Mesodermal cell (in vitro differentiated cells): ENCODE measurements at regions not wholly inside any gene's neighbourhood (a gene's known extent, or its start where the extent isn't known, plus 50 kb on each side); places are given as distances from the start of the nearest gene placed in this dataset.
A peak's percentile ranks its signal among the peaks of the same experiment; 100 is the strongest.

Experiments used
- H3K27ac ChIP-seq: 2 replicates; pipeline ENCODE4 v1.7.0; 2013; ENCODE audit warnings: mild to moderate bottlenecking, low read depth, low read length, moderate library complexity; ENCODE audit not compliant: severe bottlenecking
- H3K36me3 ChIP-seq: 2 replicates; pipeline ENCODE4 v1.7.1; 2013; ENCODE audit warnings: mild to moderate bottlenecking, low read length, moderate library complexity; ENCODE audit not compliant: control insufficient read depth, insufficient read depth
- H3K4me1 ChIP-seq: one replicate; pipeline ENCODE4 v1.7.1; 2013; ENCODE audit warnings: mild to moderate bottlenecking, low read length; ENCODE audit not compliant: insufficient read depth, control insufficient read depth, poor library complexity, severe bottlenecking
- H3K4me3 ChIP-seq: 2 replicates; pipeline ENCODE4 v1.7.0; 2013; ENCODE audit warnings: low read length, control low read depth, mild to moderate bottlenecking; ENCODE audit not compliant: insufficient read depth, poor library complexity, severe bottlenecking; ENCODE audit errors: extremely low read depth
- H3K9me3 ChIP-seq: 2 replicates; pipeline ENCODE4 v1.7.1; 2013; ENCODE audit warnings: mild to moderate bottlenecking, low read length, moderate library complexity; ENCODE audit not compliant: control insufficient read depth
- WGBS, 2 experiments: methylation state at CpG; one replicate each; pipeline ENCODE4 v1.1.5; 2013; ENCODE audit warnings: missing lambda C conversion rate in 2 of 2; ENCODE audit not compliant: insufficient coverage in 2 of 2; 5-methylcytosine and 5-hydroxymethylcytosine counted together

DNA sequence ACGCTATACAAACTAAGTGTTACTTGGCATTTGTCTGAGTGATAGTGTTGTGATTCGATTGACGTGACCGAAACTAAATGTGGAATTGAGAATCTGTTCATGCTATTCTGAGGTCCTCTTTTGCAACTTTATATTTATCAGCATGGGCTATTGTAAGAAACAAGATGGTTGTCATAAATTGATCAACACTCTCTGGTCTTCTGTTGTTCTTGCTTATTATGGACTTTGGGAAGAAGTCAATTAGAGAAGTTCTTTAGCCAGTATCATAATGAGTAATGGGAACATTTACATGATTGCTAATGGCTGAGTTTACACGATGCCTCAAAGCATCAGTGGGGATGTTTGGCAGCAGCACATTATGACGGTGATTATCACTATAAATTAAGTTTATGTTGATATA, 195.0 kb downstream of the CD83 start:
- H3K9me3 ChIP-seq, result no peaks in the 10 kb centered on the region
- H3K36me3 ChIP-seq, result no peaks in the 10 kb centered on the region
- 92 to 100% methylated on average over 1 to 4 of the region's 6 CpGs for WGBS, 2 experiments
- peaks cover 8% of the 10 kb centered on the region for H3K4me1 ChIP-seq
- no peak overlapping the region for H3K4me3 ChIP-seq
- no peak overlapping the region for H3K27ac ChIP-seq

DNA sequence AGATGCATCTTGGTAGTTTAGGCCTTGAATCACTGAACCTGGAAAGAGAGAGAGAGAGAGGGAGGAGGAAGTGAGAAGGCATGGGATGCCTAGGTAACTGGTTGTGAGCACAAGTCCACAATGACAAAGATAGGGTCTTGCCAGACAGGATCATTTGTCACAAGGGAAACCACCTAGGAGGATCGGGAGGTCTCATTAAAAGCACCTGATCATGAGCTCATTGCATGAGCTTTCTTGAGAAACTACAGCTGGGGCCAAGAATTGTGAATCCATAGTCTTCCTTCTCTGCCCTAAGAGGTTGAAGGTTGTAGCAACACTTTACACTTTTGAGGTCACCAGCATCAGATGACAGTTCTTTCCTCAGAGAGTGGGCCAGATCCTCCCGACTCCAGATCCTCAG, 195.7 kb downstream of the CD83 start:
- Histone ChIP-seq H3K4me3 (no peak overlapping the region), H3K9me3 (no peaks in the 10 kb centered on the region), H3K4me1 (peaks cover 8% of the 10 kb centered on the region), H3K36me3 (no peaks in the 10 kb centered on the region), H3K27ac (no peak overlapping the region)
- WGBS, 2 experiments, result 95 to 100% methylated on average over 1 to 2 of the region's 2 CpGs

DNA sequence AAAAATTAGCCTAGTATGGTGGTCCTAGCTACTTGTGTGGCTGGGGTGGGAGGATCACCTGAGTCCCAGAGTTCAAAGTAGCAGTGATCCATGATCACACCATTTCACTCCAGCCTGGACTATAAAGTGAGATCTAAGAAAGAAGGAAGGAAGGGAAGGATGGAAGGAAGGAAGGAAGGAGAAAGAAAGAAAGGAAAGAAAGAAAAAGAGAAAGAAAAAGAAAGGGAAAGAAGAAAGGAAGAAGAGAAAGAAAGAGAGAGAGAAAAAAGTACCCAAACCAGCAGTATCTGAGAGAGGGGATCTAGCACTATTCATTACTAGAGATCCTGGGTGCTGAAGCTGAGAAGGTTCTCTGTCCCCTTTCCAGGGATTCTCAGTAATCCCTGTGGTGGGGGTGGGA, 197.8 kb downstream of the CD83 start:
- no peak overlapping the region for H3K27ac ChIP-seq
- H3K9me3 ChIP-seq, result no peaks in the 10 kb centered on the region
- H3K36me3 ChIP-seq, result no peaks in the 10 kb centered on the region
- H3K4me1 ChIP-seq, result peaks cover 8% of the 10 kb centered on the region
- H3K4me3 ChIP-seq, result no peak overlapping the region

DNA sequence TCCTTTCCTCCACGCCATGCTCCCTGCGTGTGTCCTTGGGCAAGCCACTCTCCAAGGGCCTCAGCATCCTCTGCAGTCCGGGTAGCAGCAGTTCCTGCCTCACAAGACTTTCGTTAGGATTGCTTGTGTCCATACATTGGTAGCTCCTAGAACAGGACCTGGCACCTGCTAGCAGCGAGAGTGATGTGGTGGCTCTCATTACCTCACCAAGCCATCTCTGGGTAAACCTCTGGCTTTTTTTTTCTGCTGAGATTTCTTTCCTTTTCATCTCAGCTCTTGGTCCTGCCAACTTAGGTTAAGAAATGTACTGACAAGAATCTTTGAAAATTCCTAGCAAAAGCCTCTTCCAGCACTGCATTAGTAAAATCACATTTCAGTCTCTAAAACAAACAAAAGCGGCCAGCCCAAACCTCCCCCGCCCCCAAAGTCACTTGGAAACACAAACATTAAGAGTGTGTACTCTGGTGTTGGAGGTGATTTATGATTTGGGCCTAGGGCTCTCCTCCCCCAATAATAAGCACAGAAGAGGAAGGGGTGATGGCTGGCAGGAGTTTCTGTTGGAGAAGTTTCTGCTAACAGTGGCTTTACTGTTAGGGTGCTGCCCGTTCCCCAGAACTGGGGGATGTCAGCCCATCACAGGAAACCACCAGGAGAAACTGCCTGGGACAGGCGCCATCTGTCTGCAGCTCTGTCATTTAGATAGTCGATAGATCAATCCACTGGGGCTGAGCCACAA, 199.2 kb downstream of the CD83 start:
- Histone ChIP-seq H3K9me3 (no peaks in the 10 kb centered on the region), H3K4me3 (no peak overlapping the region), H3K36me3 (no peaks in the 10 kb centered on the region), H3K4me1 (peaks cover 8% of the 10 kb centered on the region), H3K27ac (peak overlapping the region; percentile 43)
- WGBS, 2 experiments, result 70 to 74% methylated on average over 8 of the region's 10 CpGs

DNA sequence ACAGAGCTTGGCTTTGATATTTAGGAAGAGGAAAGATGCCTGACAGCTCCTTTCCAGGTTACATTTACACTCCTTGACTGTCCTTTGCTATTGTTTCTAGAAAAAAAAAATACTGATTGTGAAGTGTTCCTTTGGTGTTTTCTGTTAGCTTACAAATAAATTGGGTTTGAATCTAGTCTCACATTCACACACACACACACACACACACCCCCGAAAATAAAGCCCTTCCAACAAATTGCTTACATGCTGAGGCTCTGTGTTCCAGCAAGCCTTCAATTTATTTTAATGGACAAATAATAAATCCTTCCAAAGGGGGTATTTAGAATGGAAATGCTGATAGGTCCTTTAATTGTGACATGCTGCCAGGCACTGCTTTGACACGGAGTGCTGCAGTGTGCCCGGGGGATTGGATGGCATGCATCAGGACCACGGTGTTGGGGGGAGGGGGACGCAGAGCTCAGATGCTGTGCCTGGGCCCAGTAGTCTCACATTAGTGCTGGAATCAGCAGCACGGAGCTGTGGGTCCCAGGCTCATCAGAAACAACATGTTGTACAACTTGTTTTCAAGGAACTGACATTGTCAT, 199.9 kb downstream of the CD83 start:
- no peaks in the 10 kb centered on the region for H3K36me3 ChIP-seq
- no peaks in the 10 kb centered on the region for H3K9me3 ChIP-seq
- no peak overlapping the region for H3K4me3 ChIP-seq
- peaks cover 8% of the 10 kb centered on the region for H3K4me1 ChIP-seq
- 78 to 87% methylated on average over 5 of the region's 6 CpGs for WGBS, 2 experiments
- no peak overlapping the region for H3K27ac ChIP-seq

GRCh38 chr6:14320332-14320731, 202.8 kb downstream of the CD83 start:
- Histone ChIP-seq H3K4me1 (peaks cover 8% of the 10 kb centered on the region), H3K4me3 (no peak overlapping the region), H3K36me3 (no peaks in the 10 kb centered on the region), H3K27ac (no peak overlapping the region), H3K9me3 (no peaks in the 10 kb centered on the region)
- WGBS, 2 experiments, result 74 to 75% methylated on average over 1 to 3 of the region's 5 CpGs

- H3K9me3 ChIP-seq, result no peaks in the 10 kb centered on the region
- no peaks in the 10 kb centered on the region for H3K36me3 ChIP-seq
- 84 to 87% methylated on average over 9 to 10 of the region's 10 CpGs for WGBS, 2 experiments
- H3K4me3 ChIP-seq, result no peak overlapping the region
- H3K27ac ChIP-seq, result no peak overlapping the region
- H3K4me1 ChIP-seq, result peaks cover 2% of the 10 kb centered on the region
Observed at GRCh38 chr6:14321992-14322772, 204.6 kb downstream of the CD83 start.

DNA sequence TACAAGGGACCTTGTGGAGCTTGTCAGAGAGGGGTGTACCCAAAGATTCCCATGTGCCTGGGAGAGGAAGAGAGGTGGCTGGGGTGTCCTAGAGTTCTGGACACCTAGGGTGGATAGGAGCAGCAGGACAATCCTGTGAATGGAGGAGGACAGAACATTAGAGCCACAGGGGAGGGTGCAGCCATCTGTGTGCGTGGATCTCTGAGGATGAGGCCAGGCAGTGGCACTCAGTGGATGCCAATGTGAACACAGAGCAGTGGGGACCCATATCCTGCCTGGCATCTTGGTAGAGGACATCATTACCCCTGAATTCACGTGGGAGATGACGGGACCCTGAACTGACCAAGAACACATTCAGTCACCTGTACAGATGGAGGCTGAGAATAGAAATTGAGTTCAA, 205.3 kb downstream of the CD83 start:
- no peaks in the 10 kb centered on the region for H3K9me3 ChIP-seq
- no peaks in the 10 kb centered on the region for H3K36me3 ChIP-seq
- H3K4me1 ChIP-seq, result no peaks in the 10 kb centered on the region
- WGBS, 2 experiments, result 94 to 97% methylated on average over 3 of the region's 3 CpGs
- H3K27ac ChIP-seq, result no peak overlapping the region
- no peak overlapping the region for H3K4me3 ChIP-seq

DNA sequence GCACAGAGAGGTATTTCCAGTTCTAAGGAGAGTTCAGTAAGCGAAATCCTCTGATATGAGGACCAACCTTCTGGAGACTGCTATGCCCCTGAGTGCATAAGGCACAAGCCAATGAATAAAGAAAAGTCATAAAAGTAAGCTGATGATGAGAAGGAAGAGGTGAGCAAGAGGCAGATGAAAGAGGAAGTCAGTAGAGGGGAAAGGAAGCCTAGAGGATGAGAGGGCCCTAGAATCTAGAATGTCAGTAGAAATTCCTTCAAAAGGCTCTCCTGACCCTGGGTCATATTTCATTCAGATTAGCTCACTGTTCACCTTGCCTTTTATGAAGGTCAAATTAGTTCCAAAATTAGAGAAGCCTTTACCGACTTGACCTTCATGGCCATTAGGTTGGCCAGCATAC, 209.2 kb downstream of the CD83 start:
- 89 to 100% methylated on average over 1 to 2 of the region's 2 CpGs for WGBS, 2 experiments
- Histone ChIP-seq H3K4me1 (no peaks in the 10 kb centered on the region), H3K9me3 (no peaks in the 10 kb centered on the region), H3K4me3 (no peak overlapping the region), H3K36me3 (no peaks in the 10 kb centered on the region), H3K27ac (no peak overlapping the region)

- H3K4me1 ChIP-seq, result no peaks in the 10 kb centered on the region
- no peak overlapping the region for H3K4me3 ChIP-seq
- no peaks in the 10 kb centered on the region for H3K36me3 ChIP-seq
- H3K27ac ChIP-seq, result no peak overlapping the region
- no peaks in the 10 kb centered on the region for H3K9me3 ChIP-seq
- 93 to 96% methylated on average over 6 of the region's 9 CpGs for WGBS, 2 experiments
Observed at GRCh38 chr6:14328163-14328562, 210.6 kb downstream of the CD83 start.
